ENCODE measurements at regions not wholly inside any gene's neighbourhood (a gene's known extent, or its start where the extent isn't known, plus 50 kb on each side); places are given as distances from the start of the nearest gene placed in this dataset.

DNA sequence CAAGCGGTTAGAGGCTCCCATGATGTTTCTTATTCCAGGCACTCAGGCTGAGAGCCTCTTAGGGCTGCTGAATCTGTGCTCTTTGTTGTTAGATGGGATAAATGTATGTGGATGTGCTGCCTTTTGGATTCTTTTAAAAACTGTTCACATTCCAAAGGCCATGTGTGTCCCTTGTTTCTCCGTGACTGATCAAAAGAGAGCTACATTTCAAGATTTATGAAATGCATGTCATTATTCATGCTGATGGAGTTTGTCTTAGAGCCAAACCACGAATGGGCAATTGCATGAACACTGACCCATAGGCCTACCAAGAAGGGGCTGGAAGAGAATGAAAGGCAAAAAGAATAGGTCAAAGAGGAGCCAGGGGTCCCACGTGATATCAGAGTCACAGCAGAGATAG is 104.9 kb upstream of the TSHZ2 start:
- TF ChIP-seq, protein P1, sequence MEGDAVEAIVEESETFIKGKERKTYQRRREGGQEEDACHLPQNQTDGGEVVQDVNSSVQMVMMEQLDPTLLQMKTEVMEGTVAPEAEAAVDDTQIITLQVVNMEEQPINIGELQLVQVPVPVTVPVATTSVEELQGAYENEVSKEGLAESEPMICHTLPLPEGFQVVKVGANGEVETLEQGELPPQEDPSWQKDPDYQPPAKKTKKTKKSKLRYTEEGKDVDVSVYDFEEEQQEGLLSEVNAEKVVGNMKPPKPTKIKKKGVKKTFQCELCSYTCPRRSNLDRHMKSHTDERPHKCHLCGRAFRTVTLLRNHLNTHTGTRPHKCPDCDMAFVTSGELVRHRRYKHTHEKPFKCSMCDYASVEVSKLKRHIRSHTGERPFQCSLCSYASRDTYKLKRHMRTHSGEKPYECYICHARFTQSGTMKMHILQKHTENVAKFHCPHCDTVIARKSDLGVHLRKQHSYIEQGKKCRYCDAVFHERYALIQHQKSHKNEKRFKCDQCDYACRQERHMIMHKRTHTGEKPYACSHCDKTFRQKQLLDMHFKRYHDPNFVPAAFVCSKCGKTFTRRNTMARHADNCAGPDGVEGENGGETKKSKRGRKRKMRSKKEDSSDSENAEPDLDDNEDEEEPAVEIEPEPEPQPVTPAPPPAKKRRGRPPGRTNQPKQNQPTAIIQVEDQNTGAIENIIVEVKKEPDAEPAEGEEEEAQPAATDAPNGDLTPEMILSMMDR (conservative IDR thresholded peaks at IDR 0.05 in 1 of 2, IDR thresholded peaks at IDR 0.05 in 1 of 2; ENCODE audit: low read depth in 1 of 2, low read length in 2 of 2): no peak
- TF ChIP-seq EZH2 (IDR thresholded peaks at IDR 0.05; ENCODE audit: low read length, missing control alignments): no peak
- no peak overlapping the region for H3K9ac ChIP-seq (ENCODE audit: insufficient read depth, low read length)

DNA sequence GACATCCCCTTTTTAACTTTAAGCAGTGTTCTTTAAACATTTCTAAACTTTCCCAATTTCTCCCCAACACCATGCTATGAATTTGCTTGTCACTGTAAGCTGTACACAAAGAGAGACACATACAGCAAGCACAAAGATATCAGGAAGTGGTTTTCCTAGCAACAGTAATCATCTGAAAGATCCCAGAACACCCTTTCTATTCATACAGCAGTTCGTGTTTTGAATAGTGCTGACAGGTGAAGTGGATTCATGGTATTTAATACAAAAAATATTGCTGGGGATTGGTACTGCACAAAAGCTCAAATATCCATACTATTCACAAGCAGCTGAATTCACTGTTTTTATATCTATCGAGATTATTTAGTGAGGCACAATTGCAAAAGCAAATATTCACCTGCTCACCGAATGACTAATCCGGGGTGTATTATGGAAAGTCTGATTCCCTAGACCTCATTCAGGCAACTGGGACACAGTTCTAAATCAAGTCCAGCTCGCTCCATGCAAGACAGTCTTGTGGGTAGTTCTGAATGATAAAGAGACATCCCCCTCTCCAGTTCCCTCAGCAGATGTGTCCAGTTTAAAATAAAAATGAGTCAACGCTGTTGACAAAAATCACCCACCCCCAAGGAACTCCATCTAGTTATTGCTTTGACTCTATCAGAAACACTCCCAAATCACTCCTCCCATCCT is 107.1 kb upstream of the TSHZ2 start:
- H3K79me2 ChIP-seq (ENCODE audit: control insufficient read depth, insufficient read depth, low read length): no peaks in the 10 kb centered on the region
- H3K9ac ChIP-seq (ENCODE audit: insufficient read depth, low read length): no peak overlapping the region
- H3K4me3 ChIP-seq (replicated peaks in 1 of 4; ENCODE audit: control extremely low read depth in 1 of 4, insufficient read depth in 1 of 4, low read depth in 3 of 4, low read length in 4 of 4): no peak overlapping the region
- H3K4me2 ChIP-seq (ENCODE audit: extremely low read depth, insufficient read depth, low read length): no peak overlapping the region
- no peaks in the 10 kb centered on the region for H4K20me1 ChIP-seq (ENCODE audit: control insufficient read depth, extremely low read depth, insufficient read depth, low read length)
- no peak overlapping the region for H3K27ac ChIP-seq (ENCODE audit: insufficient read depth, low read length)
- H3K9me3 ChIP-seq (ENCODE audit: control insufficient read depth, insufficient read depth, low read depth, low read length): no peaks in the 10 kb centered on the region
- TF ChIP-seq, protein P1 (conservative IDR thresholded peaks at IDR 0.05 in 1 of 2, IDR thresholded peaks at IDR 0.05 in 1 of 2; ENCODE audit: low read depth in 1 of 2, low read length in 2 of 2): no peak
- no peak for TF ChIP-seq EZH2 (IDR thresholded peaks at IDR 0.05; ENCODE audit: low read length, missing control alignments)
- H3K36me3 ChIP-seq (ENCODE audit: control insufficient read depth, insufficient read depth, low read length): no peaks in the 10 kb centered on the region
- H2AFZ ChIP-seq (ENCODE audit: low read length): no peak overlapping the region
- no peaks in the 10 kb centered on the region for H3K4me1 ChIP-seq (ENCODE audit: control insufficient read depth, extremely low read depth, insufficient read depth, low read length)
- DNase-seq (ENCODE audit: low read depth in 2 of 2): peak in 1 of 2 donors; percentile 50
- no peaks in the 10 kb centered on the region for H3K27me3 ChIP-seq (ENCODE audit: control insufficient read depth, insufficient read depth, low read length)

More for the DNA sequence above, 104.9 kb upstream of the TSHZ2 start:
- H4K20me1 ChIP-seq (ENCODE audit: control insufficient read depth, extremely low read depth, insufficient read depth, low read length): no peaks in the 10 kb centered on the region
- no peak overlapping the region for H2AFZ ChIP-seq (ENCODE audit: low read length)
- H3K4me1 ChIP-seq (ENCODE audit: control insufficient read depth, extremely low read depth, insufficient read depth, low read length): no peaks in the 10 kb centered on the region
- no peak overlapping the region for H3K27ac ChIP-seq (ENCODE audit: insufficient read depth, low read length)
- no peaks in the 10 kb centered on the region for H3K27me3 ChIP-seq (ENCODE audit: control insufficient read depth, insufficient read depth, low read length)
- H3K79me2 ChIP-seq (ENCODE audit: control insufficient read depth, insufficient read depth, low read length): no peaks in the 10 kb centered on the region
- peak; percentile 4 to 22 for DNase-seq (ENCODE audit: low read depth in 2 of 2)
- no peak overlapping the region for H3K4me2 ChIP-seq (ENCODE audit: extremely low read depth, insufficient read depth, low read length)
- H3K4me3 ChIP-seq (replicated peaks in 1 of 4; ENCODE audit: control extremely low read depth in 1 of 4, insufficient read depth in 1 of 4, low read depth in 3 of 4, low read length in 4 of 4): no peak overlapping the region
- no peaks in the 10 kb centered on the region for H3K9me3 ChIP-seq (ENCODE audit: control insufficient read depth, insufficient read depth, low read depth, low read length)
- no peaks in the 10 kb centered on the region for H3K36me3 ChIP-seq (ENCODE audit: control insufficient read depth, insufficient read depth, low read length)

DNA sequence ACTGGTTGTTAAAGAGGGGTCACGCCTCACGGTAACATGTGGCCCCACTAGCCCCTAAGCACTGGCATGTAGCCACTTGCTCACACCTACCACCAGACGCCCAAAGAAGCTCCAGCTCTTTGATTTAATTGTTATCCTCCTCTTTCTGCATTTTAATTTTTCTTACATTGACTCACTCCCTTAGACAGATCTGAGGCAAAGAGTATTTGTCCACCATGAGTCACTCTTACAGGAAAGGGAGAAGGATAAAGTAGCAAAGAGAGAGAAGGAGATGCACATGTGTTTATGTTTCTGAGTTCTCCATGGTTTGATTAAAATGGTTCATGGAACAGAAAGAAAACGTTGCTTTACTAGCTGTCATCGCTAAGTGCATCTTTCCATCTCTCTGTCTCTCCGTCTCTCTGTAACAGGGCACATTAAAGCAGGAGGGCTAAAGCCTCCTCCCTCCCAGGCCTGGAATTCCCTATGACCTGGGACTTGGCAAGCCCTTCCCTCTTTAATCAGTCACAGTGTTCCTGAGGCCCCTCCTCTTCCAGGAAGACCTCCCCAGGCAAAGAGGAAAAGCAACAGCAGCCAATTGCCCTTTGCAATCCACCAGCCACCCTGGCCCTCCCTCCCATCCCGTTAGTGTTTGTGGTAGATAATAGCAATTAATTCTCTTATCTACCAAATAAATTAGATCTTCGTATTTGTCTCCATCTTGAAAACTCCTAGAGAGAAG is 112.8 kb upstream of the TSHZ2 start:
- no peaks in the 10 kb centered on the region for H3K4me1 ChIP-seq (ENCODE audit: control insufficient read depth, extremely low read depth, insufficient read depth, low read length)
- no peaks in the 10 kb centered on the region for H3K9me3 ChIP-seq (ENCODE audit: control insufficient read depth, insufficient read depth, low read depth, low read length)
- H3K79me2 ChIP-seq (ENCODE audit: control insufficient read depth, insufficient read depth, low read length): no peaks in the 10 kb centered on the region
- H3K27ac ChIP-seq (ENCODE audit: insufficient read depth, low read length): peak overlapping the region; percentile 2
- TF ChIP-seq, protein P1 (conservative IDR thresholded peaks at IDR 0.05 in 1 of 2, IDR thresholded peaks at IDR 0.05 in 1 of 2; ENCODE audit: low read depth in 1 of 2, low read length in 2 of 2): no peak
- TF ChIP-seq EZH2 (IDR thresholded peaks at IDR 0.05; ENCODE audit: low read length, missing control alignments): no peak
- peak overlapping the region; percentile 58 for H3K4me2 ChIP-seq (ENCODE audit: extremely low read depth, insufficient read depth, low read length)
- DNase-seq (ENCODE audit: low read depth in 2 of 2): peak; percentile 76 to 87
- H3K27me3 ChIP-seq (ENCODE audit: control insufficient read depth, insufficient read depth, low read length): no peaks in the 10 kb centered on the region
- H3K9ac ChIP-seq (ENCODE audit: insufficient read depth, low read length): no peak overlapping the region
- H3K4me3 ChIP-seq (replicated peaks in 1 of 4; ENCODE audit: control extremely low read depth in 1 of 4, insufficient read depth in 1 of 4, low read depth in 3 of 4, low read length in 4 of 4): peak overlapping the region in 1 of 4 experiments; percentile 25
- no peaks in the 10 kb centered on the region for H3K36me3 ChIP-seq (ENCODE audit: control insufficient read depth, insufficient read depth, low read length)
- H2AFZ ChIP-seq (ENCODE audit: low read length): peak overlapping the region; percentile 6
- no peaks in the 10 kb centered on the region for H4K20me1 ChIP-seq (ENCODE audit: control insufficient read depth, extremely low read depth, insufficient read depth, low read length)
